ENCODE measurements at regions not wholly inside any gene's neighbourhood (a gene's known extent, or its start where the extent isn't known, plus 50 kb on each side); places are given as distances from the start of the nearest gene placed in this dataset.
"Not testable (repeated sequence)": the region's sequence is repeated elsewhere in the genome, so short reads cannot be mapped to it uniquely, and the experiment has no call there.

DNA sequence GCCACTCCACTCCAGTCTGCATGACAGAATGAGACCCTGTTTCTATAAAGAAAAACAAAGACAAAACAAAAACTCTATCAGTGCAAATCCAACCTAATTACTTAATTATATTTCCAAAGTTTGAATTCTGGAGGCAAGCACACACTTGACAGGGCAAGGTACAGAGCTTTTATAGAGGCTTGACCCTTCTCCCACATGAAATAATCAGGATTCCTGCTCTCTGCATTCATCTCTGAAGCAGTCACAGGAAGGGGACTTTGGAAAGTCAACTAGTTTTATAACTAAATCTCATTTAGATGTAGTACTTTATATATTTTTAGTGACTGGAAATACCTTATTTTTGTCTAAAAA is 91.9 kb upstream of the CHD1 start:
- Mint-ChIP-seq H3K27me3 (no peaks in the 10 kb centered on the region), H3K36me3 (ENCODE audit: low read depth) (no peaks in the 10 kb centered on the region), H3K4me3 (no peak overlapping the region), H3K4me1 (ENCODE audit: low read depth) (peaks cover 5% of the 10 kb centered on the region), H3K9me3 (no peaks in the 10 kb centered on the region), H3K27ac (no peak overlapping the region)

- Mint-ChIP-seq H3K9me3 (no peaks in the 10 kb centered on the region), H3K4me1 (ENCODE audit: low read depth) (peaks cover 5% of the 10 kb centered on the region), H3K27me3 (no peaks in the 10 kb centered on the region), H3K27ac (no peak overlapping the region), H3K36me3 (ENCODE audit: low read depth) (no peaks in the 10 kb centered on the region), H3K4me3 (no peak overlapping the region)
These were observed 91.2 kb upstream of the CHD1 start for GRCh38 chr5:99019812-99020697.

GRCh38 chr5:99019254-99019653 is 90.4 kb upstream of the CHD1 start:
- Mint-ChIP-seq H3K4me3 (no peak overlapping the region), H3K9me3 (no peaks in the 10 kb centered on the region), H3K36me3 (ENCODE audit: low read depth) (no peaks in the 10 kb centered on the region), H3K27ac (no peak overlapping the region), H3K27me3 (no peaks in the 10 kb centered on the region), H3K4me1 (ENCODE audit: low read depth) (peaks cover 5% of the 10 kb centered on the region)

- no peaks in the 10 kb centered on the region for H3K27me3 Mint-ChIP-seq
- no peaks in the 10 kb centered on the region for H3K36me3 Mint-ChIP-seq (ENCODE audit: low read depth)
- H3K9me3 Mint-ChIP-seq = no peaks in the 10 kb centered on the region
- no peak overlapping the region for H3K27ac Mint-ChIP-seq
- H3K4me3 Mint-ChIP-seq = no peak overlapping the region
- H3K4me1 Mint-ChIP-seq (ENCODE audit: low read depth) = peaks cover 7% of the 10 kb centered on the region
These were observed 81.5 kb upstream of the CHD1 start for GRCh38 chr5:99010294-99010693.

DNA sequence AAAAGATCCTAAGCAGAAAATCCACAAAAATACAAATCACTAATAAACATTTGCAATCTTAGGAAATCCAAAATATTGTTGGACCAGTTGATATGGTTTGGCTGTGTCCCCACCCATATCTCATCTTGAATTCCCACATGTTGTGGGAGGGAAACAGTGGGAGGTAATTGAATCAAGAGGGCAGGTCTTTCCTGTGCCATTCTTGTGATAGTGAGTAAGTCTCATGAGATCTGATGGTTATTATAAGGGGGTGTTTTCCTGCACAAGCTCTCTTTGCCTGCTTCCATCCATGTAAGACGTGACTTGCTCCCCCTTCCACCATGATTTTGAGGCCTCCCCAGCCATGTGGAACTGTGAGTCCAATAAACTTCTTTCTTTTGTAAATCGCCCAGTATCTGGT is 79.2 kb upstream of the CHD1 start:
- H3K27ac Mint-ChIP-seq; H3K27me3 Mint-ChIP-seq; H3K4me3 Mint-ChIP-seq; H3K36me3 Mint-ChIP-seq (ENCODE audit: low read depth); H3K9me3 Mint-ChIP-seq: not testable (repeated sequence)
- H3K4me1 Mint-ChIP-seq (ENCODE audit: low read depth) = peaks cover 18% of the 10 kb centered on the region

DNA sequence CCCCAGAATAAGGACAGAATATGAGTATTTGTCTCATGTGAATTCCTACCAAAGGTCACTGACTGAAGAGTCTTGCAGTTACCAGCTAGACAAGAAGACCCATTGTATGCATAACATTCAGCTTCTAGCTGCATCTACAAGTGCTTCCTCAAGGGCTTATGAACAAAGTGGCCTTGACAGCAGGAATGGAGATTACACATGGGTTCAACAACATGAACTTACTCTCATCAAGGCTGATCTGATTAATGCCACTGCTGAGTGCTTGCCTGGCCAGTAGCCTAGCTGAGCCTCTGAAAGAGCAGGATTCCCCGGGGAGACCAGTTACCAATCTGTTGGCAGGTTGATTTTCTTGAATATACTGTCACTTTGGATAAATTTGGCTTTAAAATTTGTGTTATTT is 76.7 kb upstream of the CHD1 start:
- Mint-ChIP-seq H3K27ac (no peak overlapping the region), H3K9me3 (no peaks in the 10 kb centered on the region), H3K4me3 (no peak overlapping the region), H3K36me3 (ENCODE audit: low read depth) (no peaks in the 10 kb centered on the region), H3K4me1 (ENCODE audit: low read depth) (peaks cover 22% of the 10 kb centered on the region), H3K27me3 (no peaks in the 10 kb centered on the region)

- Mint-ChIP-seq H3K4me1 (ENCODE audit: low read depth) (peaks cover 22% of the 10 kb centered on the region), H3K36me3 (ENCODE audit: low read depth) (no peaks in the 10 kb centered on the region), H3K9me3 (no peaks in the 10 kb centered on the region), H3K27me3 (no peaks in the 10 kb centered on the region), H3K27ac (peak overlapping the region; percentile 52), H3K4me3 (no peak overlapping the region)
These were observed 76.2 kb upstream of the CHD1 start for GRCh38 chr5:99004960-99005359.

DNA sequence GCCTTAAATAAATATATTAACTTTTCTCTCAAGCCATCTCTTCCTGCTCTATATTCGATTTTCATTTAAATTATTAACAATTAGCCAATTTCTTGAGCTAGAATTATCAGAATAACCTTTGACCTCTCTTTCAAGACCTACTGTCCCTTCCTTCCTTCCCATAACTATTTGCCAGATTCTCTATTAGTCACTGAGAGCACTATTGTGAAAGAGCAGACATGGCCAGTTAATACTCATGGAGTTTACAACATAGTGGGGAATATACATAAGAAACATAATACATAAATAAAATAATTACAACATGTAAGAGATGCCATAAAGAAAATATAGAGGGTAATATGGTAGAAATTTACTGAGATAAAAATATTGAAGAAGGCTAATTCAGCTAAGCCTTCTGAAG is 72.1 kb upstream of the CHD1 start:
- Mint-ChIP-seq H3K9me3 (no peaks in the 10 kb centered on the region), H3K27ac (no peak overlapping the region), H3K27me3 (no peaks in the 10 kb centered on the region), H3K4me3 (no peak overlapping the region), H3K4me1 (ENCODE audit: low read depth) (peaks cover 21% of the 10 kb centered on the region), H3K36me3 (ENCODE audit: low read depth) (no peaks in the 10 kb centered on the region)

GRCh38 chr5:99000221-99000620 is 71.4 kb upstream of the CHD1 start:
- Mint-ChIP-seq H3K4me3 (no peak overlapping the region), H3K4me1 (ENCODE audit: low read depth) (peaks cover 14% of the 10 kb centered on the region), H3K27ac (no peak overlapping the region), H3K9me3 (no peaks in the 10 kb centered on the region), H3K36me3 (ENCODE audit: low read depth) (no peaks in the 10 kb centered on the region), H3K27me3 (no peaks in the 10 kb centered on the region)

- Mint-ChIP-seq H3K36me3 (ENCODE audit: low read depth) (no peaks in the 10 kb centered on the region), H3K4me1 (ENCODE audit: low read depth) (peaks cover 8% of the 10 kb centered on the region), H3K9me3 (no peaks in the 10 kb centered on the region), H3K27ac (no peak overlapping the region), H3K4me3 (no peak overlapping the region), H3K27me3 (no peaks in the 10 kb centered on the region)
These were observed 70.8 kb upstream of the CHD1 start for GRCh38 chr5:98999631-99000030.

GRCh38 chr5:98997000-98997399 is 68.2 kb upstream of the CHD1 start:
- peaks cover 8% of the 10 kb centered on the region for H3K4me1 Mint-ChIP-seq (ENCODE audit: low read depth)
- H3K36me3 Mint-ChIP-seq (ENCODE audit: low read depth) = no peaks in the 10 kb centered on the region
- no peak overlapping the region for H3K27ac Mint-ChIP-seq
- H3K4me3 Mint-ChIP-seq = no peak overlapping the region
- H3K27me3 Mint-ChIP-seq = no peaks in the 10 kb centered on the region
- no peaks in the 10 kb centered on the region for H3K9me3 Mint-ChIP-seq

DNA sequence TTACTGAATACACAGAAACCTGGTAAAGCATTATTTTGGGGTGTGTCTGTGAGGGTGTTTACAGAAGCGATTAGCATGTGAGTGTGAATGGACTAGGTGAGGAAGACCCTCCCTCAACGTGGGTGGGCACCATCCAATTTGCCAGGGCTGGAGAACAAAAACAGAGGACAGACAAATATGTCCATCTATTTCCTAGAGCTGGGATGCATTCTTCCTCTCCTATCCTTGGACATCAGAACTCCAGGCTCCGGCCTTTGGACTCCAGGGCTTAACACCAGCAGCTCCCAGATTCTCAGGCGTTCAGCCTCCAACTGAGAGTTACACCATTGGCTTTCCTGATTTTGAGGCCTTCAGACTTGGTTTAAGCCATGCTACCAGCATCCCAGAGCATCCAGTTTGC is 65.8 kb upstream of the CHD1 start:
- no peaks in the 10 kb centered on the region for H3K27me3 Mint-ChIP-seq
- peaks cover 13% of the 10 kb centered on the region for H3K4me1 Mint-ChIP-seq (ENCODE audit: low read depth)
- no peak overlapping the region for H3K4me3 Mint-ChIP-seq
- H3K9me3 Mint-ChIP-seq = no peaks in the 10 kb centered on the region
- no peak overlapping the region for H3K27ac Mint-ChIP-seq
- H3K36me3 Mint-ChIP-seq (ENCODE audit: low read depth) = no peaks in the 10 kb centered on the region

DNA sequence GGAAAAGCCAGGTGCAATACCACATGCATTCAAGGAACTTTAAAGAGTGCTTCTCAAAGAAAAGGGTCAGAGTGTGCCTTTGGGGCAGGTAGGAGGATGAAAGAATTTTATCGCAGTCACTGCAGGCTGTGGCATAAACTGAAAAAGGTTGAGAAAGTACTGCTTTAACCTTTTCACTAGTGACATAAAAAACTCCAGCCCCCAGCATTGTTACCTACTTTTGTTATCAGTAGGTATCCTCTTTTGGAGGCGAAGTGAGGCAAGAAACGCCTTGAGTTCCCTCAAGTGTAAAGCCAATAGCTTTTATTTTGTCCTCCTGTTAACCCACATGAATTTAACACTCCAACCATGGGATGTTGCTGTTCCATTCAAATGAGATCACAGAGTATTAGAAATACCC is 64.7 kb upstream of the CHD1 start:
- Mint-ChIP-seq H3K27me3 (no peaks in the 10 kb centered on the region), H3K27ac (no peak overlapping the region)

GRCh38 chr5:98992552-98992951 is 63.7 kb upstream of the CHD1 start:
- Mint-ChIP-seq H3K4me1 (ENCODE audit: low read depth) (peaks cover 16% of the 10 kb centered on the region), H3K27ac (no peak overlapping the region)

More for the DNA sequence above, 64.7 kb upstream of the CHD1 start:
- H3K4me1 Mint-ChIP-seq (ENCODE audit: low read depth) = peaks cover 16% of the 10 kb centered on the region
- H3K36me3 Mint-ChIP-seq (ENCODE audit: low read depth) = no peaks in the 10 kb centered on the region
- no peak overlapping the region for H3K4me3 Mint-ChIP-seq
- no peaks in the 10 kb centered on the region for H3K9me3 Mint-ChIP-seq

GRCh38 chr5:98989727-98990126 is 60.9 kb upstream of the CHD1 start:
- H3K27me3 Mint-ChIP-seq = no peaks in the 10 kb centered on the region
- H3K4me1 Mint-ChIP-seq (ENCODE audit: low read depth) = peaks cover 16% of the 10 kb centered on the region
- no peak overlapping the region for H3K27ac Mint-ChIP-seq
- H3K36me3 Mint-ChIP-seq (ENCODE audit: low read depth) = no peaks in the 10 kb centered on the region
- no peaks in the 10 kb centered on the region for H3K9me3 Mint-ChIP-seq
- no peak overlapping the region for H3K4me3 Mint-ChIP-seq

More at GRCh38 chr5:98992552-98992951, 63.7 kb upstream of the CHD1 start:
- Mint-ChIP-seq H3K36me3 (ENCODE audit: low read depth) (no peaks in the 10 kb centered on the region), H3K27me3 (no peaks in the 10 kb centered on the region), H3K9me3 (no peaks in the 10 kb centered on the region), H3K4me3 (no peak overlapping the region)

- Mint-ChIP-seq H3K4me1 (ENCODE audit: low read depth) (peaks cover 12% of the 10 kb centered on the region), H3K9me3 (no peaks in the 10 kb centered on the region), H3K36me3 (ENCODE audit: low read depth) (no peaks in the 10 kb centered on the region), H3K27ac (no peak overlapping the region), H3K27me3 (no peaks in the 10 kb centered on the region), H3K4me3 (no peak overlapping the region)
These were observed 57.8 kb upstream of the CHD1 start for GRCh38 chr5:98986587-98986986.

Measured in stimulated activated naive CD8-positive, alpha-beta T cell treated with anti-CD3 and anti-CD28 coated beads, Interleukin-15, Interleukin-2, amounts not matched to agents 100 ng/mL and 50 ng/mL, for 24 hours (primary cell).